ENCODE measurements at regions not wholly inside any gene's neighbourhood (a gene's known extent, or its start where the extent isn't known, plus 50 kb on each side); places are given as distances from the start of the nearest gene placed in this dataset.

GRCh38 chr3:86790884-86791549, 199.9 kb downstream of the VGLL3 start:
- Histone ChIP-seq H3K36me3 (ENCODE audit: control insufficient read depth, insufficient read depth, low read length) (no peaks in the 10 kb centered on the region), H3K4me1 (ENCODE audit: control insufficient read depth, extremely low read depth, insufficient read depth, low read length) (peaks cover 7% of the 10 kb centered on the region), H2AFZ (ENCODE audit: low read length) (no peak overlapping the region), H3K4me3 (replicated peaks in 1 of 4; ENCODE audit: control extremely low read depth in 1 of 4, insufficient read depth in 1 of 4, low read depth in 3 of 4, low read length in 4 of 4) (no peak overlapping the region), H3K4me2 (ENCODE audit: extremely low read depth, insufficient read depth, low read length) (no peak overlapping the region), H3K27me3 (ENCODE audit: control insufficient read depth, insufficient read depth, low read length) (no peaks in the 10 kb centered on the region), H3K79me2 (ENCODE audit: control insufficient read depth, insufficient read depth, low read length) (no peaks in the 10 kb centered on the region), H4K20me1 (ENCODE audit: control insufficient read depth, extremely low read depth, insufficient read depth, low read length) (no peaks in the 10 kb centered on the region), H3K27ac (ENCODE audit: insufficient read depth, low read length) (no peak overlapping the region), H3K9ac (ENCODE audit: insufficient read depth, low read length) (no peak overlapping the region), H3K9me3 (ENCODE audit: control insufficient read depth, insufficient read depth, low read depth, low read length) (no peaks in the 10 kb centered on the region)
- no peak for TF ChIP-seq EZH2 (IDR thresholded peaks at IDR 0.05; ENCODE audit: low read length, missing control alignments)
- no peak for TF ChIP-seq CTCF (conservative IDR thresholded peaks at IDR 0.05 in 1 of 2, IDR thresholded peaks at IDR 0.05 in 1 of 2; ENCODE audit: low read depth in 1 of 2, low read length in 2 of 2)
- DNase-seq (ENCODE audit: low read depth in 2 of 2): peak in 1 of 2 donors; percentile 63

- TF ChIP-seq CTCF (conservative IDR thresholded peaks at IDR 0.05 in 1 of 2, IDR thresholded peaks at IDR 0.05 in 1 of 2; ENCODE audit: low read depth in 1 of 2, low read length in 2 of 2) (no peak), EZH2 (IDR thresholded peaks at IDR 0.05; ENCODE audit: low read length, missing control alignments) (no peak)
- H3K27ac ChIP-seq (ENCODE audit: insufficient read depth, low read length): no peak overlapping the region
- no peaks in the 10 kb centered on the region for H4K20me1 ChIP-seq (ENCODE audit: control insufficient read depth, extremely low read depth, insufficient read depth, low read length)
- H3K4me1 ChIP-seq (ENCODE audit: control insufficient read depth, extremely low read depth, insufficient read depth, low read length): peaks cover 2% of the 10 kb centered on the region
- no peak overlapping the region for H2AFZ ChIP-seq (ENCODE audit: low read length)
- H3K9me3 ChIP-seq (ENCODE audit: control insufficient read depth, insufficient read depth, low read depth, low read length): no peaks in the 10 kb centered on the region
- H3K9ac ChIP-seq (ENCODE audit: insufficient read depth, low read length): no peak overlapping the region
- no peaks in the 10 kb centered on the region for H3K36me3 ChIP-seq (ENCODE audit: control insufficient read depth, insufficient read depth, low read length)
- no peak overlapping the region for H3K4me3 ChIP-seq (replicated peaks in 1 of 4; ENCODE audit: control extremely low read depth in 1 of 4, insufficient read depth in 1 of 4, low read depth in 3 of 4, low read length in 4 of 4)
- H3K79me2 ChIP-seq (ENCODE audit: control insufficient read depth, insufficient read depth, low read length): no peaks in the 10 kb centered on the region
- peak in 1 of 2 donors; percentile 68 for DNase-seq (ENCODE audit: low read depth in 2 of 2)
- H3K27me3 ChIP-seq (ENCODE audit: control insufficient read depth, insufficient read depth, low read length): no peaks in the 10 kb centered on the region
- no peak overlapping the region for H3K4me2 ChIP-seq (ENCODE audit: extremely low read depth, insufficient read depth, low read length)
Observed at GRCh38 chr3:86788371-86788770, 202.6 kb downstream of the VGLL3 start.

GRCh38 chr3:86787091-86787490, 203.9 kb downstream of the VGLL3 start:
- no peaks in the 10 kb centered on the region for H4K20me1 ChIP-seq (ENCODE audit: control insufficient read depth, extremely low read depth, insufficient read depth, low read length)
- H3K27ac ChIP-seq (ENCODE audit: insufficient read depth, low read length): no peak overlapping the region
- no peaks in the 10 kb centered on the region for H3K4me1 ChIP-seq (ENCODE audit: control insufficient read depth, extremely low read depth, insufficient read depth, low read length)
- H3K4me2 ChIP-seq (ENCODE audit: extremely low read depth, insufficient read depth, low read length): no peak overlapping the region
- no peaks in the 10 kb centered on the region for H3K27me3 ChIP-seq (ENCODE audit: control insufficient read depth, insufficient read depth, low read length)
- no peaks in the 10 kb centered on the region for H3K36me3 ChIP-seq (ENCODE audit: control insufficient read depth, insufficient read depth, low read length)
- TF ChIP-seq CTCF (conservative IDR thresholded peaks at IDR 0.05 in 1 of 2, IDR thresholded peaks at IDR 0.05 in 1 of 2; ENCODE audit: low read depth in 1 of 2, low read length in 2 of 2) (no peak), EZH2 (IDR thresholded peaks at IDR 0.05; ENCODE audit: low read length, missing control alignments) (no peak)
- no peak overlapping the region for H3K4me3 ChIP-seq (replicated peaks in 1 of 4; ENCODE audit: control extremely low read depth in 1 of 4, insufficient read depth in 1 of 4, low read depth in 3 of 4, low read length in 4 of 4)
- H3K9me3 ChIP-seq (ENCODE audit: control insufficient read depth, insufficient read depth, low read depth, low read length): no peaks in the 10 kb centered on the region
- H2AFZ ChIP-seq (ENCODE audit: low read length): no peak overlapping the region
- DNase-seq (ENCODE audit: low read depth in 2 of 2): peak; percentile 47 to 86
- no peaks in the 10 kb centered on the region for H3K79me2 ChIP-seq (ENCODE audit: control insufficient read depth, insufficient read depth, low read length)
- H3K9ac ChIP-seq (ENCODE audit: insufficient read depth, low read length): no peak overlapping the region
